Inferior parietal cortex (tissue), 1 donor: ENCODE measurements at regions not wholly inside any gene's neighbourhood (a gene's known extent, or its start where the extent isn't known, plus 50 kb on each side); places are given as distances from the start of the nearest gene placed in this dataset.

ENCODE experiments used
- DNase-seq: peaks from one replicate; pipeline ENCODE4 v3.0.0-alpha.2; 2016; ENCODE audit errors: extremely low spot score

DNA sequence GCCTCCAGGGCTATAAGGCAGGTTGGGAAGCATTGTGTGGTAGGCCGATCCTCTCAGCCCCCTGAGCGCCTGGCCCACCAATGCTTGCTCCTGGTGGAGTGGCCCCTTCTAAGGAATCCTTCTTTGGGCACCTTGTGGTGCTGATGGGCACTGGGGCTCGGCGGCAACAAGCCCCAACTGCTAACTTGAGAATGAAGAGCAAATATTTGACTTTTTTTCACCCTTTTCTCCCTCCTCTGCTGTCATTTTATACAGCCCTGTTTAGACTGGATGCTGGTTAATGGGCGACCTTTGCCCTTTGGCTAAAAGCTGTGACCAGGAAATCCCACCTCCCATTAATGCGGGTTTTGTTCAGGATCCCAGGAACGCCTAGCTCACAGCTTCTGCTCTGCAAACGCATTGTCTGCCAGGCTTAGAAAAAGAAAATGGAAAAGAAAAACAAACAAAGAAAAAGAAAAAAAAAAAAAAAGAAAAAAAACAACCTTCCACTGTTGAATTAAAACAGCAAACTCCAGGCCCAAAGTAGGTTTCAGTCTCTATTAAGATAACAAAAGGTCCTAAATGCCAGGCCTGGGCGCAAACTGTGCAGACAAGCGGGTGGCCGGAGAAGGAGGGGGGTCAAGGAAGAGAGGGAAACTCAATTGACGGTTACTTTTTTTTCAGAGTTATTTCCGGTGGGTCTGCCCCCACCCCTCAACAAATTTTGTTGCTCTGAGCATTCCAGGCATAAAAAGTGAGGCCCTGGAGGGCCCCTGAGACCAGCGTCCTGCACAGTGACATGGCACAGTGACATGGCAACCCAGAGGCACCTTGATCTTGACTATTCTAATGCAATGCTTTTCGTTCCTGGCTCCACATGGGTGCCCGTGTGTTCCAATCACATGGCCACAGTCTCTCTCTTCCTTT, 301.4 kb downstream of the MAF start:
- DNase-seq = no peak

GRCh38 chr16:79298476-79298875, 302.1 kb downstream of the MAF start:
- no peak for DNase-seq

GRCh38 chr16:79297805-79298204, 302.7 kb downstream of the MAF start:
- no peak for DNase-seq

DNA sequence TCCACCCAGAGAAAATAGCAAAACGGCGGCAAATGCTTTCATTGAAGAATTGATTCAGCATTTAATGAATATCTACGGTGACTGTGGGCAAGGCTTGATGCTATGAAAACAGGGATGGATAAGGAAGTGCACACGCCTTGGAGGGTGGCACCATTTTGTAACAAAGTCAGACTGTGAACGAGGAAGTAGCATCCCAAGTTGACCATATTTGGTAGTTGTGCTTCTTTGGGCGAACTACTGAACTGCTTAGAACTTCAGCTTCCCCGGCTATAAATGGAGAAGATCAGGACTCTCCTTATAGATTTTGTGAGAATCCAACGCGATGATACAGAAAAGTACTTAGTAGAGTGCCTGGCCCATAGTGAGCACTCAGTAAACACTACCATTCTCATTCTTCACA, 303.2 kb downstream of the MAF start:
- no peak for DNase-seq

DNA sequence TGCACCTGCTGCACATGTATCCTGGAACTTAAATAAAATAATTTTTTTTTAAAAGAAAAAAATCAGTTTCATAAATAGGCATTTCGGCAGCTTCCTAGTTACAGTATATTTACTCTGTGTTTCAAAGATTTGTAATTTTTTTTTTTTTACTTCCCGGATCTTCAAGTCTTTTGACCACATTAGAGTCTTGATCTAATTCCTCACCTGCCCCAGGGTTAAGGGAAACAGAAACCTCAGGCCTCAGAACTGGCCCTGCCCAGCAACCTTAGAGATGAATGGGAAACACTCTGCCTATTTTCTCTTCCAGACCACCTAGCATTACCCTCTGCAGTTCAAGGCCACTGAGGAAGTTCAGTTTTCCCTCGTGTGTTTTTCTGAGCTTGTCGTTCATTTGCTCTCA, 304.0 kb downstream of the MAF start:
- no peak for DNase-seq

- no peak for DNase-seq
These were observed 304.8 kb downstream of the MAF start for GRCh38 chr16:79295746-79296145.

DNA sequence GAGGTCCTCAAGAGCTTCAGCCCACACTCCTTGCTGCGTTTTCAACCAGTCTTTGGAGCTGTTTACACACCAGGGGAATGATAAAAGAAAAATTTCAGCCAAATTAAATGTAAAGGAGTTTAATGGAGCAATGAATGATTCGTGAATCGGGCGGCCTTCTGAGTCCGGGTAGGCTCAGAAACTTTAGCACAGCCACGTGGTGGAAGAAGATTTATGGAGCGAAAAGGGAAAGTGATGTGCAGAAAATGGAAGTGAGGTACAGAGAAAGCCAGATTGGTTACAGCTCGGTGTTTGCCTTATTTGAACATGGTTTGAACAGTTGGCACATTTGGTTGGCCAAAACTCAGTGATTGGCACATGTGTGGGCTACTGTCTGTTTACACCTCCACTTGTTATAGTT, 305.4 kb downstream of the MAF start:
- no peak for DNase-seq

- DNase-seq = no peak
These were observed 306.0 kb downstream of the MAF start for GRCh38 chr16:79294568-79294967.

DNA sequence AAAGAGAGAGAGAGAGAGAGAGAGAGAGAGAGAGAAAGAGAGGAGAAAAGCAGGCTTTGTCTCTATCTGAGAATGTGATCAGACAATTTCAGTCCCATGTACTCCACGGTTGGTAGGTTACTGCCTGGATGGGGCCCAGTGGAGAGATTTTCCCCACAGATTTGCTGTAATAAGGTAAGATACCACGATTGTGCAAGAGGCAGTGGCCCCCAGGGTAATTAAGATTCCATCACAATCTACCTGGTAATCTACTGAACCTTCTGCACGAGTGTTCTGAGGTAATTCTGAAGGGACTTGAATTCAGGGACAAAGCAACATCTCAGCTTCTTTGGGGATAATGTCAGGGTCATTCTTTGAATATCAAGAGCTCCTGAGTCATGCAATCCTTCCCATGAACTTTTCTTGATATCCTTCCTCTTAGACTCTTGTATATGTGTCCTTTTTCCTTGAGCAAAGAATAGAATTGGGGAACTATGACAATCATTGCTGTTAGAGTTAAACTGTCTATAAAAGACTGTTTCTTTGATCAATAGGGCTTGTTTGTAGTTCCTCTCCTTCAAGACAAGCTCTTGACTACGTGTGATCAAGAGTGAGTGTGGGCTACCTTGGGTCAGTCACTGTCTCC, 306.6 kb downstream of the MAF start:
- no peak for DNase-seq

- no peak for DNase-seq
These were observed 312.5 kb downstream of the MAF start for GRCh38 chr16:79288066-79288465.

DNA sequence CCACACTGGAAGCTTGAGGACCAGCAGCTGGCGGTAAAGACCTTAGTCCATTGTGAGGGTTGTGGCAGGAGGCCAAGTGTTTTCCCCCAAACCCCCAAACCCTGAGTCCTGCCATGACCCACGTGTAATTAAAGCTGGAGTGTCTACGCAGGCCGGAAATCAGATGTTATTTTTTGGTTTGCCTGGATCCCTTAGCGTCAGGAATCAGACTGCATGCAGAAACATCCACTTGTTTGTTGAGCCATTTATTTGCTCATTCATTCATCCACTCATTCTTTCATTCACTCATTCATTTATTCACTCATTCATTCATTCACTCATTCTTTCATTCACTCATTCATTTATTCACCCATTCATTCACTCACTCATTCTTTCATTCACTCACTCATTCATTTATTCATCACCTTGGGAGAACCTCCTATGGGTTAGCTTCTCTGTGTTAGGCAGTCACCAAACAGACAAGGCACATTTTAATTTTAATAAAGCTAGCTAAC, 313.1 kb downstream of the MAF start:
- no peak for DNase-seq

DNA sequence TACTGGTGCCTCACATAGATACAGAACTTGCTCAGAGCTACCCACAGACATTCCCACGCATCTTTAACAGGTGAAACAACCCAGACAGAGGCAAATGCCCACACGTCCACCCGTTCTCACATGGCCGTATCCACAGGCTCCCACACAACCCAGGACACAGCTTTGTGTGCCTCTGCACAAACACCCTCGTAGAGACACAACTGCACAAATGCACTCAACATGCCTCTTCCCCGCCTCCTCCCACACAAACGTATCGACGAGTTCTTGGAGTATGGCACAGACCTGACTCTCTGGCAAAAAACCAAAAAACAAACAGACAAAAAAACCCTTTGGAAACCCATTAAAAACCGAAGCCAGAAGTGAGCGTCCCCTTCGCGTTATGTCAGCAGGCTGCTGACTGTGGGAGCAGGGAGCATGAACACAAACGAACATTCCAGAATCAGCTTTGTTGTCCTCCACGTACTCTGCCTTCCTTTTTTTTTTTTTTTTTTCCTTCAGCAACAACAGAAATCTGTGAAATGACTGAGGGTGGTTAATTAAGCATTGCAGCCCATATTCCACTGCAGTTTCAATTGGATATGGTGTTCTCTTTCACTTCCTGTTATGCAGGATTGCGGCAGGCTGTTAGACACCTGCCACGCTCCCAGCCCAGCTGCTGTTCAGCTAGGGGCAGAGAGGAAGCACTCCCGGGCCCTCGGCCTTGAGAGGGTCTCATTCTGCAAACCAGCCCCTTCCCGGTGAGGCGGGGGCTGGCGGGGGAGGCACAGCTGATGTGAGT, 313.7 kb downstream of the MAF start:
- DNase-seq = peak; percentile 36

GRCh38 chr16:79284766-79285165, 315.8 kb downstream of the MAF start:
- DNase-seq = no peak

DNA sequence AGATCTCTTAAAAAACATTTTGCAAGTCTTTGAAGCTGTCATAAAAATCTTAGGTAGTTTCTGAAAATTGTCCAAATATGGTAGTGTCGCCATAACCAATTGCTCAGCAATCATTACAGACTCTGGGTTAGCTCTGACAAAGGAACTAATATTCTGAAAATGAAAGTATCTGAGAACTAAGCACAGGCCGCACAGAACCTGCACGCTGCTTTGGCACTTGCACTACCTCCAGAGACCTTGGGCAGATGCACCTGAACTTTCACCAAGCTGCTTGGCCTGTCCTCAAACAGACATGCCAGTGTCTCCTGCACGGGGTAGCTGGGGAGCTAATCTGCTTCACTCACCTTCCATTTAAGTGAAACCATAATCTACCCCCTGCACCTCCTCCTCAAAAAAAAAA, 317.0 kb downstream of the MAF start:
- no peak for DNase-seq

DNA sequence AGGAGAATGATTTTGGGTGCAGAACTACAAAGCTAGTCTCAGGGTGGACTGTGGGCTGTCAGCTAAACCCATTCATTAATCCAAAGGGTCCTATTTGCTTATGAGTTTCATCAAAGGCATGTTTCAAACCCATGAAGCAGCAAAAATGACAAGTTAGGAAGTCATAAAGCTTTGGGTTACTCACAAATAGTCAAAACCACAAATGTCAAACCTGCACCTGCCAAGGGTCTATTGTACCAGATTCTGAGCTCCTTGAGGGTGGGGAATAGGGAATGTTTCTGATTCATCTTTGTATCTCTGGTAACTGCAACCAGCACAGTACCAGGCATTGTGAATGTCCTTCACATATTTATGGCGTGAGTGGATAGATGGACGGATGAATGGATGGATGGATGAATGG, 317.7 kb downstream of the MAF start:
- DNase-seq = no peak

DNA sequence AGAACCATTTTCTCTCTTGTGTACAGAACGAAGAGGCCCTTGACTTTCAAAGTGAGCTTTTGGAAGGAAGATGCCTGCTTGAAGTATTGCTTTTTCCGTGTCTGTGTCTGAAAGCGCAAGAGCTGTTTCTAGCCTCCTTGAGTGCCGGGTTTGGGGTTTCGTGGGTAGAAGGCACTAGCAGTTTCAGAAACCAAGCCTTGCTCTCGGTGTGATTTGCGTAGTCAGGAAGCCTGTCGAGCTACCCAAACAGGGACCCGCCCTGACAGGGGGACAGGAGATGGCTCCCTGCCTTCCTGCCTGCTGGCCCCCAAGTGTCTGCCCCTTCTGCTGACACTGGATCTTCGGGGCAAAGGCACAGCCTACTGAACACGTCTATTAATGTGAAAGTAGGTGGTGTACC, 322.0 kb downstream of the MAF start:
- no peak for DNase-seq

- DNase-seq = no peak
These were observed 324.0 kb downstream of the MAF start for GRCh38 chr16:79276501-79276900.

DNA sequence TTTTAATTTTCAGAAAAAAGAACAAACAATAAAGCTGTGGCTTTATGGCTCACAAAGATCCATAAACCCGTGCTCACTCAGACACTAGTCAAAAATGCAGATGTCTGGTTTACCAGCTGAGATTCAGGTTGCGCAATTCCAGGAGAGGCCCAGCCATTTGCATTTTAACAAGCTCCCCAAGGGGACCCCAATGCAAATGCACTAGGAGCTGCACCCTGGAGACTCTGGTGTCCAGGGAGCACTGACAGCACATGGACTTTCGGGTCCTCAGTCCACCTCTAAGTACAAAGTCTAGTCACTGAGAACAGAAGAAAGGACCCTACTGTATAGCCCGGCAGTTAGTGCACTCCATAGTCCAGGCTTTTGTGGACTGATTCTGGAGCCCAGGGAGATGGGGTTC, 326.3 kb downstream of the MAF start:
- no peak for DNase-seq

GRCh38 chr16:79272141-79272577, 328.4 kb downstream of the MAF start:
- DNase-seq = no peak

- no peak for DNase-seq
These were observed 329.0 kb downstream of the MAF start for GRCh38 chr16:79271583-79271982.

DNA sequence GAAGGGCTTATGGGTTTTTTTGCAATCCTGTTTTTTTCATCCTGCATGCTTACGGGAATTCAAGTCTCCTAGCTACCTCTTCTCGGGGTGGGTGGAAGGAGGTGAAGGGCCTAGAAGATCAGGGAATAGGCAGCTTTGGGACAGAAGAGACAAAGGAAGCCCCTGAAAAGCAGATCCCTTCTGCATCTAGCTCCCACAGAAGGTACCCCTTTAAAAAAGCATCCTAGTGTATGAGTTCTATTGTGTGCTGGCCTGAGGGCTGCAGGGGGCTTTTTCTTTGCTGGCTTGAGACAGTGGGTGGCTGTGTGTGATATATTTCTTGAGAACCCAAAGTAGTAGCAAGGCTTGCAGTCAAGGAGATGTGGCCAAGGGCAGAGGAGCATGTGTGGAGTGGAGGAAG, 330.5 kb downstream of the MAF start:
- DNase-seq = no peak

GRCh38 chr16:79269211-79269863, 331.2 kb downstream of the MAF start:
- DNase-seq = no peak
